ENCODE measurements at regions not wholly inside any gene's neighbourhood (a gene's known extent, or its start where the extent isn't known, plus 50 kb on each side); places are given as distances from the start of the nearest gene placed in this dataset.

DNA sequence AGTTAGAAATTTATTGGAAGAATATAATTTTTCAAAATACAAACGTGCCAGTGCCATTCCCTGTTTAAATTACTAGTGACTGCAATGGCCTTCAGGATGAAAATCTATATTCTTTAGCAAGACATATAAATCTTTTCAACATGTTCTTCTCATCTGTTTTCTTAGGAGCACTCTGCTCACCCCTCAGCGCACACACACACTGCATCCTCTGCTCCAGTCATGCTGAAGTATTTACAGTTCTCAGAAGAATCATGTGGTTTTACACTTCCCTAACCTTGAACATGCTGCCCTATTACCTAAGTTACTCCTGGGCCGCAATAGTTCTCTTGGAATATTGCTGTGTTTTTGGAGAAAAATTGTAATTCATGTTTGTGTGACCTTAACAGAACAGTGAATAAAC is 820.6 kb downstream of the CDH8 start:
- TF ChIP-seq CTCF (IDR thresholded peaks at IDR 0.05 in 2 of 3, conservative IDR thresholded peaks at IDR 0.05 in 1 of 3; ENCODE audit: control insufficient read depth in 2 of 3, extremely low read depth in 1 of 3, insufficient read depth in 1 of 3, low read depth in 3 of 3, low read length in 3 of 3) (no peak), STAT1 (conservative IDR thresholded peaks at IDR 0.05) (no peak), HDAC2 (IDR thresholded peaks at IDR 0.05) (no peak), RCOR1 (conservative IDR thresholded peaks at IDR 0.05; ENCODE audit: low read depth, low read length) (no peak), NRF1 (conservative IDR thresholded peaks at IDR 0.05; ENCODE audit: low read depth, low read length) (no peak), ZZZ3 (IDR thresholded peaks at IDR 0.05; ENCODE audit: control insufficient read depth, insufficient read length, low read depth) (no peak)
- TF ChIP-seq, protein P1, sequence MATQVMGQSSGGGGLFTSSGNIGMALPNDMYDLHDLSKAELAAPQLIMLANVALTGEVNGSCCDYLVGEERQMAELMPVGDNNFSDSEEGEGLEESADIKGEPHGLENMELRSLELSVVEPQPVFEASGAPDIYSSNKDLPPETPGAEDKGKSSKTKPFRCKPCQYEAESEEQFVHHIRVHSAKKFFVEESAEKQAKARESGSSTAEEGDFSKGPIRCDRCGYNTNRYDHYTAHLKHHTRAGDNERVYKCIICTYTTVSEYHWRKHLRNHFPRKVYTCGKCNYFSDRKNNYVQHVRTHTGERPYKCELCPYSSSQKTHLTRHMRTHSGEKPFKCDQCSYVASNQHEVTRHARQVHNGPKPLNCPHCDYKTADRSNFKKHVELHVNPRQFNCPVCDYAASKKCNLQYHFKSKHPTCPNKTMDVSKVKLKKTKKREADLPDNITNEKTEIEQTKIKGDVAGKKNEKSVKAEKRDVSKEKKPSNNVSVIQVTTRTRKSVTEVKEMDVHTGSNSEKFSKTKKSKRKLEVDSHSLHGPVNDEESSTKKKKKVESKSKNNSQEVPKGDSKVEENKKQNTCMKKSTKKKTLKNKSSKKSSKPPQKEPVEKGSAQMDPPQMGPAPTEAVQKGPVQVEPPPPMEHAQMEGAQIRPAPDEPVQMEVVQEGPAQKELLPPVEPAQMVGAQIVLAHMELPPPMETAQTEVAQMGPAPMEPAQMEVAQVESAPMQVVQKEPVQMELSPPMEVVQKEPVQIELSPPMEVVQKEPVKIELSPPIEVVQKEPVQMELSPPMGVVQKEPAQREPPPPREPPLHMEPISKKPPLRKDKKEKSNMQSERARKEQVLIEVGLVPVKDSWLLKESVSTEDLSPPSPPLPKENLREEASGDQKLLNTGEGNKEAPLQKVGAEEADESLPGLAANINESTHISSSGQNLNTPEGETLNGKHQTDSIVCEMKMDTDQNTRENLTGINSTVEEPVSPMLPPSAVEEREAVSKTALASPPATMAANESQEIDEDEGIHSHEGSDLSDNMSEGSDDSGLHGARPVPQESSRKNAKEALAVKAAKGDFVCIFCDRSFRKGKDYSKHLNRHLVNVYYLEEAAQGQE (IDR thresholded peaks at IDR 0.05; ENCODE audit: low read depth, low read length): no peak
